A549 (cell line): ENCODE measurements at regions not wholly inside any gene's neighbourhood (a gene's known extent, or its start where the extent isn't known, plus 50 kb on each side); places are given as distances from the start of the nearest gene placed in this dataset.

Source experiments
- ATAC-seq, 2 experiments: fragments of 200-7000 bp in 1 of 2; fragments of >200 bp in 1 of 2; cut with Nextera tagmentation in 1 of 2; cut with Tn5 transposase in 1 of 2; 3 replicates each; pipeline versions ENCODE4 v1.8.0 to v1.9.1; 2018 to 2020; ENCODE audit warnings: mild to moderate bottlenecking in 1 of 2, moderate library complexity in 1 of 2
- CTCF ChIA-PET: fragments of 300-600 bp; sonication (Branson Sonifier 250); formaldehyde crosslinking; extraction: SDS; loops from one replicate; lab custom pipeline; 2021; ENCODE audit warnings: antibody characterized with exemption, inconsistent platforms; lab: Yijun Ruan, JAX
- POLR2A ChIA-PET: fragments of 350-600 bp; formaldehyde crosslinking; extraction: SDS; loops from one replicate; lab custom pipeline; 2021; ENCODE audit warnings: antibody characterized with exemption, inconsistent platforms; lab: Yijun Ruan, JAX
- DNase-seq, 2 experiments: peaks; one replicate each; pipeline versions ENCODE4 v3.0.0 to v3.0.0-alpha.2; 2011 to 2016; ENCODE audit warnings: low read depth in 1 of 2, low spot score in 1 of 2
- FAIRE-seq: peaks from 2 replicates; lab custom pipeline; 2011; peaks lifted over from hg19 to GRCh38; lab: Jason Lieb, UNC
- H3K27ac ChIP-seq, 2 experiments: fragments of >200 bp; sonication (Bioruptor Twin); formaldehyde crosslinking; 3 replicates each; pipeline ENCODE4 v1.5.1; 2016 to 2017
- H3K4me1 ChIP-seq: fragments of >200 bp; sonication (Bioruptor Twin); formaldehyde crosslinking; 3 replicates; pipeline ENCODE4 v1.6.1; 2016
- H3K4me2 ChIP-seq: fragments of >200 bp; sonication (Bioruptor Twin); formaldehyde crosslinking; 3 replicates; pipeline ENCODE4 v1.6.1; 2016
- H3K4me3 ChIP-seq: fragments of >200 bp; sonication (Bioruptor Twin); formaldehyde crosslinking; 3 replicates; pipeline ENCODE4 v1.5.1; 2016
- H3K9me3 ChIP-seq: fragments of >200 bp; sonication (Bioruptor Twin); formaldehyde crosslinking; 3 replicates; pipeline ENCODE4 v1.6.1; 2016
- ATOH8 ChIP-seq: fragments of 250-450 bp; sonication (Bioruptor Pico); IDR thresholded peaks from 2 replicates; pipeline ENCODE4 v1.5.0; 2020; ENCODE audit warnings: low read depth, mild to moderate bottlenecking, moderate library complexity
- CBX8 ChIP-seq: fragments of 200-600 bp; sonication (generic); IDR thresholded peaks from 2 replicates; pipeline ENCODE4 v1.6.1; 2016
- CTCF ChIP-seq: fragments of >200 bp; sonication (Bioruptor Twin); formaldehyde crosslinking; IDR thresholded peaks from 3 replicates; pipeline ENCODE4 v1.5.1; 2016
- E2F6 ChIP-seq: IDR thresholded peaks from 2 replicates; pipeline ENCODE4 v1.6.1; 2012; ENCODE audit warnings: low read depth, borderline replicate concordance
- EP300 ChIP-seq, 2 experiments: fragments of >200 bp; sonication (Bioruptor Twin); formaldehyde crosslinking; IDR thresholded peaks; 2 replicates in 1 of 2; 3 replicates in 1 of 2; pipeline ENCODE4 v1.6.1; 2016 to 2017
- GATA3 ChIP-seq: IDR thresholded peaks from 2 replicates; pipeline ENCODE4 v1.6.1; 2012; ENCODE audit warnings: borderline replicate concordance
- HDAC2 ChIP-seq: fragments of 200-600 bp; sonication (generic); IDR thresholded peaks from 2 replicates; pipeline ENCODE4 v1.6.1; 2016
- HES2 ChIP-seq: fragments of >200 bp; sonication (Bioruptor Twin); formaldehyde crosslinking; IDR thresholded peaks from 2 replicates; pipeline ENCODE4 v1.6.1; 2016
- HEYL ChIP-seq: fragments of 250-450 bp; sonication (Bioruptor Pico); IDR thresholded peaks from 2 replicates; pipeline ENCODE4 v1.8.0; 2021; ENCODE audit warnings: mild to moderate bottlenecking, moderate library complexity
- HMGXB4 ChIP-seq: fragments of 250-450 bp; sonication (Bioruptor Pico); IDR thresholded peaks from 2 replicates; pipeline ENCODE4 v1.5.0; 2021; ENCODE audit warnings: mild to moderate bottlenecking, moderate library complexity, borderline replicate concordance
- HOXB13 ChIP-seq: fragments of 250-450 bp; sonication (Bioruptor Pico); IDR thresholded peaks from 2 replicates; pipeline ENCODE4 v1.5.0; 2020; ENCODE audit warnings: low read depth, mild to moderate bottlenecking, moderate library complexity
- MAX ChIP-seq: IDR thresholded peaks from 2 replicates; pipeline ENCODE4 v1.6.1; 2012
- MAZ ChIP-seq: fragments of 150-350 bp; IDR thresholded peaks from 2 replicates; pipeline ENCODE4 v1.6.1; 2014; ENCODE audit warnings: antibody characterized with exemption, low read depth, low read length, borderline replicate concordance
- MYC ChIP-seq: IDR thresholded peaks from 2 replicates; pipeline ENCODE4 v1.6.1; 2012; ENCODE audit warnings: mild to moderate bottlenecking, inconsistent platforms, low read length, improper control_type of control experiment, borderline replicate concordance
- PBX3 ChIP-seq: IDR thresholded peaks from 2 replicates; pipeline ENCODE4 v1.6.1; 2012
- PHF8 ChIP-seq: fragments of 200-600 bp; sonication (generic); IDR thresholded peaks from 2 replicates; pipeline ENCODE4 v1.6.1; 2016; ENCODE audit warnings: low read depth, mild to moderate bottlenecking, antibody characterized with exemption, moderate library complexity, borderline replicate concordance
- POLR2A ChIP-seq: IDR thresholded peaks from 2 replicates; pipeline ENCODE4 v1.6.1; 2012; ENCODE audit warnings: mild to moderate bottlenecking, low read length
- RAD21 ChIP-seq, 2 experiments: fragments of >200 bp in 1 of 2; sonication (Bioruptor Twin) in 1 of 2; formaldehyde crosslinking in 1 of 2; IDR thresholded peaks in 1 of 2; conservative IDR thresholded peaks in 1 of 2; 2 replicates in 1 of 2; 3 replicates in 1 of 2; pipeline ENCODE4 v1.6.1; 2012 to 2018; ENCODE audit warnings: inconsistent platforms in 1 of 2
- SREBF2 ChIP-seq: fragments of 450-650 bp; IDR thresholded peaks from 2 replicates; pipeline ENCODE4 v1.6.1; 2014; ENCODE audit warnings: mild to moderate bottlenecking, moderate library complexity
- USF2 ChIP-seq: fragments of 450-650 bp; IDR thresholded peaks from 2 replicates; pipeline ENCODE4 v1.6.1; 2014; ENCODE audit warnings: antibody characterized with exemption
- ZC3H11A ChIP-seq: fragments of 450-650 bp; IDR thresholded peaks from 2 replicates; pipeline ENCODE4 v1.6.1; 2014; ENCODE audit warnings: antibody characterized with exemption, mild to moderate bottlenecking
- ZNF302 ChIP-seq: fragments of 250-450 bp; sonication (Bioruptor Pico); IDR thresholded peaks from 2 replicates; pipeline ENCODE4 v1.9.0; 2021; ENCODE audit warnings: inconsistent platforms, mild to moderate bottlenecking, moderate library complexity
- ZSCAN20 ChIP-seq: fragments of 250-450 bp; sonication (Bioruptor Pico); IDR thresholded peaks from 2 replicates; pipeline ENCODE4 v1.8.0; 2022; ENCODE audit warnings: mild to moderate bottlenecking, moderate library complexity
- WGBS: methylation state at CpG from one replicate; pipeline ENCODE4 v1.1.6; 2017; ENCODE audit errors: missing lambda C conversion rate; 5-methylcytosine and 5-hydroxymethylcytosine counted together

GRCh38 chr2:144830543-144830942 lies 310.6 kb upstream of the ZEB2 start:
- ATAC-seq = no peak
- no peak for DNase-seq
- WGBS = 46% methylated on average over 3 of the region's 3 CpGs
- CTCF ChIA-PET = no interaction called here
- H3K4me1 ChIP-seq = peaks cover 17% of the 10 kb centered on the region
- no peak for FAIRE-seq
- no peaks in the 10 kb centered on the region for H3K9me3 ChIP-seq
- H3K4me2 ChIP-seq = no peak overlapping the region
- H3K4me3 ChIP-seq = no peak overlapping the region
- TF ChIP-seq CBX8 (no peak), PHF8 (no peak), ZC3H11A (no peak), PBX3 (no peak), EP300 (IDR thresholded peaks at IDR 0.05) (no peak), USF2 (no peak), MAX (no peak), ZSCAN20 (CRISPR knock-in tag) (no peak), POLR2A (no peak), HMGXB4 (CRISPR knock-in tag) (no peak), MYC (no peak), GATA3 (no peak)
- POLR2A ChIA-PET = no interaction called here
- H3K27ac ChIP-seq = no peak overlapping the region

GRCh38 chr2:144827404-144827803 lies 307.5 kb upstream of the ZEB2 start:
- CTCF ChIA-PET = no interaction called here
- Histone ChIP-seq H3K4me2 (no peak overlapping the region), H3K4me1 (no peaks in the 10 kb centered on the region), H3K27ac (no peak overlapping the region), H3K9me3 (no peaks in the 10 kb centered on the region), H3K4me3 (no peak overlapping the region)
- DNase-seq = no peak
- POLR2A ChIA-PET = no interaction called here
- no peak for ATAC-seq
- FAIRE-seq = no peak
- TF ChIP-seq HOXB13 (CRISPR knock-in tag) (no peak), CTCF (no peak), CBX8 (no peak), HDAC2 (no peak), SREBF2 (no peak), ZC3H11A (no peak), HMGXB4 (CRISPR knock-in tag) (no peak), MYC (no peak)
- 64% methylated on average over 2 of the region's 2 CpGs for WGBS

GRCh38 chr2:144826105-144826504 lies 306.2 kb upstream of the ZEB2 start:
- no peak overlapping the region for H3K27ac ChIP-seq
- ChIA-PET POLR2A (no interaction called here), CTCF (no interaction called here)
- ATAC-seq = no peak
- FAIRE-seq = no peak
- no peak overlapping the region for H3K4me2 ChIP-seq
- no peak for DNase-seq
- H3K4me1 ChIP-seq = no peaks in the 10 kb centered on the region
- 0 out of 3 replicates have a peak, but pooled peaks cover 2% of the 10 kb centered on the region for H3K9me3 ChIP-seq
- WGBS = 19% methylated on average over 2 of the region's 2 CpGs
- H3K4me3 ChIP-seq = no peak overlapping the region
- TF ChIP-seq E2F6 (no peak), HEYL (no peak), ZNF302 (CRISPR knock-in tag) (no peak), PBX3 (no peak), HES2 (no peak), HOXB13 (CRISPR knock-in tag) (no peak), RAD21 (conservative IDR thresholded peaks at IDR 0.05 in 1 of 2, IDR thresholded peaks at IDR 0.05 in 1 of 2) (no peak), MAZ (no peak), ZC3H11A (no peak), ATOH8 (CRISPR knock-in tag) (no peak)
